Loucy (cell line): ENCODE measurements at regions not wholly inside any gene's neighbourhood (a gene's known extent, or its start where the extent isn't known, plus 50 kb on each side); places are given as distances from the start of the nearest gene placed in this dataset.
A peak's percentile ranks its signal among the peaks of the same experiment; 100 is the strongest.

ENCODE experiments used
- H2AFZ ChIP-seq: fragments of 200-600 bp; sonication (generic); 2 replicates; pipeline ENCODE4 v1.6.0; 2016; ENCODE audit warnings: antibody characterized with exemption, mild to moderate bottlenecking, low read length, moderate library complexity
- H3F3A ChIP-seq: fragments of 200-600 bp; 2 replicates; pipeline ENCODE4 v1.6.0; 2016; ENCODE audit warnings: antibody characterized with exemption, low read depth, mild to moderate bottlenecking
- H3K27me3 ChIP-seq: fragments of 200-600 bp; sonication (generic); 2 replicates; pipeline ENCODE4 v1.6.1; 2014; ENCODE audit warnings: low read length, mild to moderate bottlenecking; ENCODE audit not compliant: insufficient read depth, poor library complexity, severe bottlenecking
- H3K36me3 ChIP-seq: fragments of 200-600 bp; sonication (generic); 2 replicates; pipeline ENCODE4 v1.6.1; 2016; ENCODE audit warnings: low read length; ENCODE audit not compliant: insufficient read depth
- H3K4me1 ChIP-seq: fragments of 200-600 bp; sonication (generic); 2 replicates; pipeline ENCODE4 v1.5.1; 2014; ENCODE audit warnings: low read length, mild to moderate bottlenecking; ENCODE audit not compliant: insufficient read depth, poor library complexity, severe bottlenecking
- H3K4me2 ChIP-seq: fragments of 200-600 bp; sonication (generic); 2 replicates; pipeline ENCODE4 v1.6.0; 2014; ENCODE audit warnings: antibody characterized with exemption, low read length, low read depth, mild to moderate bottlenecking; ENCODE audit not compliant: poor library complexity, severe bottlenecking
- H3K4me3 ChIP-seq: fragments of 200-600 bp; sonication (generic); 2 replicates; pipeline ENCODE4 v1.5.1; 2014; ENCODE audit warnings: low read length, mild to moderate bottlenecking, mixed read lengths; ENCODE audit not compliant: poor library complexity, severe bottlenecking
- H3K79me2 ChIP-seq: fragments of 200-600 bp; sonication (generic); 2 replicates; pipeline ENCODE4 v1.6.1; 2014; ENCODE audit warnings: low read length; ENCODE audit not compliant: insufficient read depth
- H3K9ac ChIP-seq: fragments of 200-600 bp; sonication (generic); 2 replicates; pipeline ENCODE4 v1.6.0; 2014; ENCODE audit warnings: mild to moderate bottlenecking, low read depth, low read length, moderate library complexity; ENCODE audit not compliant: poor library complexity, severe bottlenecking
- H3K9me2 ChIP-seq: fragments of 200-600 bp; sonication (generic); replicated peaks from 2 replicates; pipeline ENCODE4 v1.6.1; 2016; ENCODE audit warnings: low read depth, low read length, mixed read lengths
- H3K9me3 ChIP-seq: fragments of 200-600 bp; sonication (generic); 2 replicates; pipeline ENCODE4 v1.6.1; 2014; ENCODE audit warnings: mild to moderate bottlenecking, antibody characterized with exemption, low read length, low read depth; ENCODE audit not compliant: insufficient read depth
- H4K20me1 ChIP-seq: fragments of 200-600 bp; sonication (generic); 2 replicates; pipeline ENCODE4 v1.6.0; 2014; ENCODE audit warnings: antibody characterized with exemption, low read length, mild to moderate bottlenecking; ENCODE audit not compliant: insufficient read depth, poor library complexity, severe bottlenecking
- CTCF ChIP-seq: fragments of 200-600 bp; sonication (generic); conservative IDR thresholded peaks from 2 replicates; pipeline ENCODE4 v1.5.1; 2014; ENCODE audit warnings: mild to moderate bottlenecking, antibody characterized with exemption, low read length
- EZH2phosphoT487 ChIP-seq: fragments of 200-600 bp; IDR thresholded peaks from 2 replicates; pipeline ENCODE4 v1.6.1; 2018; ENCODE audit warnings: antibody characterized with exemption, mild to moderate bottlenecking, moderate library complexity, borderline replicate concordance

DNA sequence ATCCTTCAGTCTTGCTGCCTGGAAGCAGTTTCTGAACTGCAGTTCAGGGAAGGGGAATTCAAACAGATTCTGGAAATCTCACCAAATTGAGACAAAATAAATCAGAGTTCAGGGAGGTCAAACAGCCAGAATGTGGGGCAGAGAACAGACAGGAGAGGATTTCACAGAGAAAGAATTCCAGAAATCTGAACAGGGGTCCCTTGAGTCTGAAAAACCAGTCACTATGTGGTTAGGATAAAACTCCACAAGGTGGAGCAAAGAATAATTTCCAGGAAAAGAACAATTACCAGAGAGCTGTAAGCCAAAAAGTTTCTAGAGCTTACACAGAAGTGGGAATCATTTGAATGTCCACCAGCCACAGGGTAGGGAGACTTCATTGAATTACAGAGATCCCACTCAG is 84.7 kb downstream of the URB2 start:
- H4K20me1 ChIP-seq, result no peaks in the 10 kb centered on the region

DNA sequence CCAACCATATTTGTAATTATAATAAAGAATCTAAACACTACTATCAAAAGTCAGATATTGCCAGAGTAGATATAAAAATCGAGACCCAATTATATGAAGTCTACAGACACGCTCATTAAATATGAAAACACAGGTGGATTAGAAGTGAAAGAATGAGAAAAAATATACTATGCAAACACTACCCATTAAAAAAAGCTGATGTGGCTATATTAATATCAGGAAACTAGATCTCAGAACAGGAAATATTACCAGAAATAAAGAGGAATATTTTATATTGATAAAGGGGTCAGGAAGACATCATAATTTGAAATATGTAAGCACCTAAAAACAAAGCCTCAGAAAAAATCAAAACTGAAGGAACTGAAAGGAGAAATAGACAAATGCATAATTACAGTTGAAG is 88.3 kb downstream of the URB2 start:
- H3K4me1 ChIP-seq, result no peaks in the 10 kb centered on the region
- no peak overlapping the region for H3K9ac ChIP-seq
- H3K9me3 ChIP-seq, result no peaks in the 10 kb centered on the region
- H3K4me2 ChIP-seq, result no peak overlapping the region
- no peak overlapping the region for H3K4me3 ChIP-seq
- H3K9me2 ChIP-seq, result no peaks in the 10 kb centered on the region
- no peaks in the 10 kb centered on the region for H3K27me3 ChIP-seq
- no peaks in the 10 kb centered on the region for H4K20me1 ChIP-seq
- no peak for TF ChIP-seq EZH2phosphoT487
- no peak for TF ChIP-seq CTCF
- H3K79me2 ChIP-seq, result no peaks in the 10 kb centered on the region
- H3F3A ChIP-seq, result no peaks in the 10 kb centered on the region
- H3K36me3 ChIP-seq, result no peaks in the 10 kb centered on the region
- H2AFZ ChIP-seq, result no peak overlapping the region

More for the DNA sequence above, 84.7 kb downstream of the URB2 start:
- Histone ChIP-seq H3K9me2 (no peaks in the 10 kb centered on the region), H3K9ac (no peak overlapping the region), H3K4me3 (no peak overlapping the region), H3K4me1 (no peaks in the 10 kb centered on the region), H3F3A (no peaks in the 10 kb centered on the region), H3K4me2 (no peak overlapping the region), H3K27me3 (no peaks in the 10 kb centered on the region), H3K9me3 (peaks cover 2% of the 10 kb centered on the region; the same call in 1 of the 2 replicates), H3K79me2 (no peaks in the 10 kb centered on the region), H3K36me3 (no peaks in the 10 kb centered on the region), H2AFZ (no peak overlapping the region)
- TF ChIP-seq CTCF (no peak), EZH2phosphoT487 (no peak)

DNA sequence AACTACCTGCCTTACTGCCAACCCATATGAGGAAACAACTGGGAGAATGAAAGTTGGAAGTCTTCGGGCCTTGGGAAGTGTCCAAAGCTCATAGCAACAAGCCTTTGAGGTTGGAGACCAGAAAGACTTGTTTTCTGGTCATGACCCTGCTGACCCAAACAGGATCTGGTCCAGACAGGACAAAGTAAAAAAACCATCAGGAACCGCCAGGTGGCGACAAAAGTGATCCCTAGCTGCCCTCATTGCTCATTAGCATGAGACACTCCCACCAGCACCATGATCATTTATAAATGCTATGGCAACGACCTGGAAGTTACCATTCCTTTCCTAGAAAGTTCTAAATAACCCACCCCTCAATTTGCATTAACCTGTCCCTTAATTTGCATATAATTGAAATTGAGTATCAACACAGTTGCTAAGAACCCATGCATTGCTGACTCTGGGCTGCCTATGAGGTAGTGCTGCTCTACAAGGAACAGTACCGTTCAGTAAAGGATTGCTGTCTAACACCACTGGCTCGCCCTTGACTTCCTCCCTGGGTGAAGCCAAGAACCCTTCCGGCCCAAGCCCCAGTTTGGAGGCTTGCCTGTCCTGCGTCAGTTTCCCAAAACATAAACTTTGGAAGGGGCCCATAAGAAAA is 89.0 kb downstream of the URB2 start:
- Histone ChIP-seq H3K9ac (no peak overlapping the region), H3F3A (no peaks in the 10 kb centered on the region), H3K79me2 (no peaks in the 10 kb centered on the region), H2AFZ (peak overlapping the region; percentile 54; the same call in 1 of the 2 replicates), H3K4me2 (no peak overlapping the region), H3K36me3 (no peaks in the 10 kb centered on the region), H3K27me3 (no peaks in the 10 kb centered on the region), H3K9me3 (no peaks in the 10 kb centered on the region), H3K4me1 (no peaks in the 10 kb centered on the region), H3K4me3 (no peak overlapping the region), H4K20me1 (no peaks in the 10 kb centered on the region), H3K9me2 (no peaks in the 10 kb centered on the region)
- TF ChIP-seq EZH2phosphoT487, result no peak
- peak; percentile 62 for TF ChIP-seq CTCF
